Caco-2 (cell line): ENCODE measurements at regions not wholly inside any gene's neighbourhood (a gene's known extent, or its start where the extent isn't known, plus 50 kb on each side); places are given as distances from the start of the nearest gene placed in this dataset.

Source experiments
- BruUV-seq: library from RNA; stranded (reverse); fragments of 400-500 nt; replicated peaks from 2 replicates; lab custom pipeline; 2021; lab: Mats Ljungman, UMichigan
- CTCF ChIA-PET: fragments of 300-600 bp; sonication (Branson Sonifier 250); formaldehyde crosslinking; loops from one replicate; lab custom pipeline; 2022; ENCODE audit warnings: antibody characterized with exemption; lab: Charles Lee
- POLR2A ChIA-PET: fragments of 300-600 bp; sonication (Branson Sonifier 250); formaldehyde crosslinking; loops from one replicate; lab custom pipeline; 2022; ENCODE audit warnings: antibody characterized with exemption; lab: Charles Lee
- DNase-seq, 2 experiments: peaks; one replicate each; pipeline versions ENCODE4 v3.0.0 to v3.0.0-alpha.2; 2020 to 2022
- H3K27me3 ChIP-seq: replicated peaks from 2 replicates; pipeline ENCODE4 v1.6.0; 2011; ENCODE audit warnings: low read length; ENCODE audit not compliant: control insufficient read depth, insufficient read depth
- H3K36me3 ChIP-seq: 2 replicates; pipeline ENCODE4 v1.5.1; 2011; ENCODE audit warnings: low read length; ENCODE audit not compliant: control insufficient read depth, insufficient read depth
- H3K4me1 ChIP-seq: fragments of 250-450 bp; sonication (Bioruptor Pico); 2 replicates; pipeline ENCODE4 v1.5.1; 2020; ENCODE audit warnings: mild to moderate bottlenecking
- H3K4me3 ChIP-seq: 2 replicates; pipeline ENCODE4 v1.5.1; 2011; ENCODE audit warnings: low read depth, mild to moderate bottlenecking, control low read depth, low read length
- H3K9me3 ChIP-seq: fragments of 250-450 bp; sonication (Bioruptor Pico); 2 replicates; pipeline ENCODE4 v1.5.1; 2020; ENCODE audit warnings: mild to moderate bottlenecking, moderate library complexity
- H3K27ac Mint-ChIP-seq: one replicate; pipeline ENCODE4 v1.8.0; 2022; ENCODE audit warnings: mixed read lengths; ENCODE audit not compliant: unreplicated experiment
- H3K27me3 Mint-ChIP-seq: one replicate; pipeline ENCODE4 v1.8.0; 2022; ENCODE audit warnings: mixed read lengths; ENCODE audit not compliant: insufficient read depth, unreplicated experiment
- H3K36me3 Mint-ChIP-seq: one replicate; pipeline ENCODE4 v1.8.0; 2022; ENCODE audit warnings: mild to moderate bottlenecking, mixed read lengths; ENCODE audit not compliant: insufficient read depth, unreplicated experiment
- H3K4me1 Mint-ChIP-seq: one replicate; pipeline ENCODE4 v1.8.0; 2022; ENCODE audit warnings: low read depth, mixed read lengths; ENCODE audit not compliant: unreplicated experiment
- H3K4me3 Mint-ChIP-seq: one replicate; pipeline ENCODE4 v1.8.0; 2022; ENCODE audit warnings: mild to moderate bottlenecking, moderate library complexity, mixed read lengths; ENCODE audit not compliant: unreplicated experiment
- H3K9me3 Mint-ChIP-seq: one replicate; pipeline ENCODE4 v1.8.0; 2022; ENCODE audit warnings: mixed read lengths; ENCODE audit not compliant: unreplicated experiment
- CTCF ChIP-seq, 2 experiments: fragments of 200-600 bp in 1 of 2; IDR thresholded peaks; 1 replicate in 1 of 2; 2 replicates in 1 of 2; pipeline versions ENCODE4 v1.5.1 to v1.8.0; 2011 to 2022; ENCODE audit warnings: antibody characterized with exemption in 1 of 2, control low read depth in 1 of 2, inconsistent platforms in 1 of 2, low read depth in 1 of 2, low read length in 1 of 2, mild to moderate bottlenecking in 1 of 2, moderate library complexity in 1 of 2; ENCODE audit not compliant: insufficient read depth in 1 of 2, severe bottlenecking in 1 of 2, unreplicated experiment in 1 of 2
- intact Hi-C: fragments of 100-400 bp; cut with micrococcal nuclease; formaldehyde crosslinking; loops from one replicate; pipeline ENCODE4 v1.10.0; 2022; ENCODE audit not compliant: unreplicated experiment

GRCh38 chr1:14482784-14483450 is 115.6 kb upstream of the KAZN start:
- no peak overlapping the region for H3K4me3 ChIP-seq
- no peak for TF ChIP-seq CTCF (IDR thresholded peaks at IDR 0.05; ENCODE audit: insufficient read depth in 1 of 2, low read depth in 1 of 2, low read length in 1 of 2, severe bottlenecking in 1 of 2, unreplicated experiment in 1 of 2)
- no peak for DNase-seq
- no peaks in the 10 kb centered on the region for H3K36me3 ChIP-seq
- intact Hi-C loops = no loop called here
- Mint-ChIP-seq H3K4me1 (no peaks in the 10 kb centered on the region), H3K27me3 (no peaks in the 10 kb centered on the region), H3K4me3 (no peak overlapping the region), H3K36me3 (no peaks in the 10 kb centered on the region), H3K9me3 (no peaks in the 10 kb centered on the region), H3K27ac (no peak overlapping the region)
- H3K9me3 ChIP-seq = no peaks in the 10 kb centered on the region
- no peaks in the 10 kb centered on the region for H3K27me3 ChIP-seq
- no TSS peak for BruUV-seq
- ChIA-PET POLR2A (no interaction called here), CTCF (no interaction called here)
- peaks cover 7% of the 10 kb centered on the region; the same call in 1 of the 2 replicates for H3K4me1 ChIP-seq

GRCh38 chr1:14485285-14485684 is 113.2 kb upstream of the KAZN start:
- CTCF ChIA-PET = no interaction called here
- TF ChIP-seq CTCF (IDR thresholded peaks at IDR 0.05; ENCODE audit: insufficient read depth in 1 of 2, low read depth in 1 of 2, low read length in 1 of 2, severe bottlenecking in 1 of 2, unreplicated experiment in 1 of 2) = no peak
- Mint-ChIP-seq H3K4me3 (no peak overlapping the region), H3K9me3 (no peaks in the 10 kb centered on the region), H3K36me3 (no peaks in the 10 kb centered on the region), H3K27ac (no peak overlapping the region), H3K27me3 (no peaks in the 10 kb centered on the region), H3K4me1 (no peaks in the 10 kb centered on the region)
- H3K9me3 ChIP-seq = no peaks in the 10 kb centered on the region
- no peaks in the 10 kb centered on the region for H3K4me1 ChIP-seq
- BruUV-seq = no TSS peak
- no peaks in the 10 kb centered on the region for H3K36me3 ChIP-seq
- no peaks in the 10 kb centered on the region for H3K27me3 ChIP-seq
- no peak for DNase-seq
- H3K4me3 ChIP-seq = no peak overlapping the region
- POLR2A ChIA-PET = no interaction called here
- intact Hi-C loops = no loop called here

GRCh38 chr1:14486401-14487201 is 111.9 kb upstream of the KAZN start:
- DNase-seq = no peak
- Mint-ChIP-seq H3K4me1 (no peaks in the 10 kb centered on the region), H3K27ac (no peak overlapping the region), H3K9me3 (no peaks in the 10 kb centered on the region), H3K4me3 (no peak overlapping the region), H3K36me3 (no peaks in the 10 kb centered on the region), H3K27me3 (no peaks in the 10 kb centered on the region)
- Histone ChIP-seq H3K4me1 (no peaks in the 10 kb centered on the region), H3K36me3 (no peaks in the 10 kb centered on the region), H3K9me3 (no peaks in the 10 kb centered on the region), H3K27me3 (no peaks in the 10 kb centered on the region), H3K4me3 (no peak overlapping the region)
- intact Hi-C loops = no loop called here
- ChIA-PET CTCF (no interaction called here), POLR2A (no interaction called here)
- BruUV-seq = no TSS peak
- TF ChIP-seq CTCF (IDR thresholded peaks at IDR 0.05; ENCODE audit: insufficient read depth in 1 of 2, low read depth in 1 of 2, low read length in 1 of 2, severe bottlenecking in 1 of 2, unreplicated experiment in 1 of 2) = no peak
